NT2/D1 (cell line): ENCODE measurements at regions not wholly inside any gene's neighbourhood (a gene's known extent, or its start where the extent isn't known, plus 50 kb on each side); places are given as distances from the start of the nearest gene placed in this dataset.

Source experiments
- DNase-seq: peaks from one replicate; pipeline ENCODE4 v3.0.0-alpha.2; 2011; ENCODE audit warnings: low read depth, low spot score
- H3K27me3 ChIP-seq: 2 replicates; pipeline ENCODE4 v1.6.0; 2011; ENCODE audit warnings: mild to moderate bottlenecking; ENCODE audit not compliant: insufficient read length, insufficient read depth
- H3K36me3 ChIP-seq: 2 replicates; pipeline ENCODE4 v1.6.1; 2011; ENCODE audit warnings: mild to moderate bottlenecking, low read length, mixed read lengths; ENCODE audit not compliant: insufficient read depth, insufficient read length
- H3K4me1 ChIP-seq: 2 replicates; pipeline ENCODE4 v1.5.1; 2011; ENCODE audit not compliant: insufficient read depth, insufficient read length
- H3K4me3 ChIP-seq: 2 replicates; pipeline ENCODE4 v1.5.1; 2011; ENCODE audit warnings: low read depth; ENCODE audit not compliant: insufficient read length
- H3K9ac ChIP-seq: 2 replicates; pipeline ENCODE4 v1.6.0; 2011; ENCODE audit warnings: low read depth; ENCODE audit not compliant: insufficient read length
- H3K9me3 ChIP-seq: 2 replicates; pipeline ENCODE4 v1.5.1; 2011; ENCODE audit warnings: mild to moderate bottlenecking, low read length; ENCODE audit not compliant: insufficient read depth
- SUZ12 ChIP-seq: IDR thresholded peaks from 2 replicates; pipeline ENCODE4 v1.6.1; 2011; ENCODE audit not compliant: insufficient read length, insufficient read depth; ENCODE audit errors: extremely low read depth
- YY1 ChIP-seq: IDR thresholded peaks from 2 replicates; pipeline ENCODE4 v1.6.1; 2011; ENCODE audit not compliant: insufficient read length, insufficient read depth
- ZNF274 ChIP-seq: IDR thresholded peaks from 2 replicates; pipeline ENCODE4 v1.6.1; 2011; ENCODE audit warnings: mild to moderate bottlenecking, low read depth, low read length

GRCh38 chr14:66119606-66120231 is 366.5 kb upstream of the CCDC196 start:
- H3K4me1 ChIP-seq, result peaks cover 4% of the 10 kb centered on the region
- H3K9me3 ChIP-seq, result no peaks in the 10 kb centered on the region
- no peak for DNase-seq
- H3K9ac ChIP-seq, result no peak overlapping the region
- no peaks in the 10 kb centered on the region for H3K36me3 ChIP-seq
- no peak overlapping the region for H3K4me3 ChIP-seq
- no peaks in the 10 kb centered on the region for H3K27me3 ChIP-seq
- TF ChIP-seq YY1 (no peak), ZNF274 (no peak), SUZ12 (no peak)

- Histone ChIP-seq H3K4me3 (no peak overlapping the region), H3K9me3 (no peaks in the 10 kb centered on the region), H3K9ac (no peak overlapping the region), H3K36me3 (no peaks in the 10 kb centered on the region), H3K27me3 (no peaks in the 10 kb centered on the region), H3K4me1 (peaks cover 4% of the 10 kb centered on the region)
- no peak for DNase-seq
- TF ChIP-seq YY1, result no peak
- no peak for TF ChIP-seq ZNF274
- TF ChIP-seq SUZ12, result no peak
These were observed 365.8 kb upstream of the CCDC196 start for GRCh38 chr14:66120402-66120801.

DNA sequence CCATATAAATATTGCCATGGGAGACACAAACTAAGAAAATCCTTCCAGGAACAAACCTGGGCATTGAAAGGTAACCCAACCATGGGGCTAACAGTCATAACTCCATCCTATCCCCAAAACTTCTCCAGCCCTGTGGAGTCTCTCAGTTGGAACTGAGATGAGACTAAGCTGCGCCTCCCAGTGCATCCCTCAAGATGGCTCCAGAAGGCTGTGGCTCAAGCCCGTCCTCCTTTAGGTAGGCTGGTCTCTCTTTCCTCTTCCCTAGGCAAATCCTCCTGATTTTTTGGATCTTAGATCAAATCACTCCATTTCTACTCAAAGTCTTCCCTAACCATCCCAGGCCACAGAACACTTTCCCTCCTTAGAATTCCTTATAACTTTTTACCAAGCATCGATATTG is 364.3 kb upstream of the CCDC196 start:
- Histone ChIP-seq H3K27me3 (no peaks in the 10 kb centered on the region), H3K9me3 (no peaks in the 10 kb centered on the region), H3K4me3 (no peak overlapping the region), H3K4me1 (no peaks in the 10 kb centered on the region), H3K9ac (no peak overlapping the region), H3K36me3 (no peaks in the 10 kb centered on the region)
- DNase-seq, result no peak
- no peak for TF ChIP-seq ZNF274
- TF ChIP-seq SUZ12, result no peak
- no peak for TF ChIP-seq YY1

DNA sequence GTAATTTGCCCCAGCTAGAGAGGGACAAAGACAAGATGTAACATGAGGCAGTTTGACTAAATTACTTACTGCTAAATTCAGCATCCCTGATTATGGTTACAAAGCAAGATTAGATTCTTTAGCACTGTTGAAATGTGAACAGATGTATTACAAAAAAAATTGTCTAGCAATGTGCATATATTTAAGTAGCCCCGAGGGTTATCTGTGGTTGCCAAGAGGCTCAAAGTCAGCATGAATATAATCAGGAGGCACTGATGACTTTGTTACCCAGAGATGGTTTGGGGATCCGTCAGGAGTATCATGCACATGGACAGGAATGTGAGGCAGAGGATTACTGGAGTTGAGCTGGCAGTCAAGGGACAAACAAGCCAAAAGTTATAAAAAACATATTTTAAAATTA is 356.9 kb upstream of the CCDC196 start:
- TF ChIP-seq ZNF274 (no peak), SUZ12 (no peak), YY1 (no peak)
- Histone ChIP-seq H3K4me3 (no peak overlapping the region), H3K9ac (no peak overlapping the region), H3K27me3 (no peaks in the 10 kb centered on the region), H3K4me1 (no peaks in the 10 kb centered on the region), H3K36me3 (no peaks in the 10 kb centered on the region), H3K9me3 (no peaks in the 10 kb centered on the region)
- DNase-seq, result no peak

- H3K9me3 ChIP-seq, result no peaks in the 10 kb centered on the region
- H3K4me1 ChIP-seq, result no peaks in the 10 kb centered on the region
- H3K9ac ChIP-seq, result no peak overlapping the region
- no peaks in the 10 kb centered on the region for H3K27me3 ChIP-seq
- no peak for DNase-seq
- no peak for TF ChIP-seq YY1
- H3K4me3 ChIP-seq, result no peak overlapping the region
- H3K36me3 ChIP-seq, result no peaks in the 10 kb centered on the region
These were observed 355.1 kb upstream of the CCDC196 start for GRCh38 chr14:66131111-66131510.

DNA sequence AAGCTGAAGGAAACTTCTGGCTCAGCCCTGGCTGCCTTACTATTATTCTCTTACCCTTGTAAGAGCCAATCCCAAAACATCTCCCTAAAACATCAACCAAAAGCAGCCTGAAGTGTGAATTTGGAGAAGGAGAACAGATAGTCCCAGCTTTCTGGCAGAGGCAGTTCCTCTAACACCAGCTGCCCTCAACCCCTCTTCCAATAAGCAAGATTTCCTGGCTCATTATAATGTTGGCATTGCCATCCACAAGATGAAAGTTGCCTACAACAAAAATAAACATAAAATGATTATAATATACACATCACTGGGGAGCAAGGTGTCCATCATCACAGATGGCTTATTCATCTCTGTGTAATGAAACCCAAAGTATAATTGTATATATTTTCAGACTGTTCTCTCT is 352.5 kb upstream of the CCDC196 start:
- Histone ChIP-seq H3K27me3 (no peaks in the 10 kb centered on the region), H3K9me3 (no peaks in the 10 kb centered on the region)
- TF ChIP-seq ZNF274 (no peak), YY1 (no peak), SUZ12 (no peak)

DNA sequence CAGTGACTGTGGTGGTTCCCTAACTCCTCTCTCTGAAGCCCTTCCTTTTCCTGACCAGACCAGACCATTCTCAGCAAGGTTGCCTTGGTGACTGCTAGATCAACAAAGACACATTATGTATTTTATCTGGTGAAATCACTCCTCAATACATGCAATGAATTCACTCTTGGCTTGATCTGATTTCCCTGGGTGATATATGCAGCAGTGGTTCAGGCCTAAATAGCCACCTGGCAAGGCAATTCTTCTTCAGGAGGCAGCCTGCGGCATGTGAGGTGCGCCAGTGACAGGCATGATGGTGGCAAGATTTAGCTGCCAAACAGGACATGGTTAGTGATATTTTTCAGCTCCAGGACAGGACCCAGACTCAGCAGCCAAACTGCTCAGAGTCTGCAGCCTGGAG is 350.3 kb upstream of the CCDC196 start:
- Histone ChIP-seq H3K27me3 (no peaks in the 10 kb centered on the region), H3K36me3 (no peaks in the 10 kb centered on the region), H3K4me3 (no peak overlapping the region), H3K4me1 (no peaks in the 10 kb centered on the region), H3K9ac (no peak overlapping the region), H3K9me3 (no peaks in the 10 kb centered on the region)
- DNase-seq, result no peak
- TF ChIP-seq ZNF274, result no peak
- TF ChIP-seq SUZ12, result no peak
- TF ChIP-seq YY1, result no peak

More for the DNA sequence above, 352.5 kb upstream of the CCDC196 start:
- H3K36me3 ChIP-seq, result no peaks in the 10 kb centered on the region
- no peaks in the 10 kb centered on the region for H3K4me1 ChIP-seq
- H3K9ac ChIP-seq, result no peak overlapping the region
- no peak for DNase-seq
- H3K4me3 ChIP-seq, result no peak overlapping the region

DNA sequence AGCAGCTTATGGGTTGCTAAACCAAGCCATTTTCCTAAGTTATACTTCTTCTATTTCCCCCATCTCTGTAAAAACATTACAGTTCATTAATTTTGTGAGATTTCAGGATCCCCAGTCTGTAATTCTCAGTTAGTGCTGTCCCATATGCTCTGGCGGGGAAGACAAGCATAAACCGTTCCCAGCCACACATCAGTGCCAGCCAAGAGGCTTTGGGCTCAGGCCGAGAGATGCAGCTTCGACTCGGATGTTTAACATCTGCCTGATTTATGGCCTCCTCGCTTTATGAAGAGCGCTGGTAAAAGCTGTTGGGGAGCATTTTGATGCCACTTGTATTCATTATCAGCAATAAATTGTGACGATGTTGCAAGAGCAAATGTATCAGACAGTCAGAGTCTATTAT is 349.1 kb upstream of the CCDC196 start:
- H3K36me3 ChIP-seq, result no peaks in the 10 kb centered on the region
- no peak for DNase-seq
- H3K4me3 ChIP-seq, result no peak overlapping the region
- no peaks in the 10 kb centered on the region for H3K9me3 ChIP-seq
- H3K27me3 ChIP-seq, result no peaks in the 10 kb centered on the region
- TF ChIP-seq YY1, result no peak
- no peak for TF ChIP-seq ZNF274
- no peak for TF ChIP-seq SUZ12
- no peaks in the 10 kb centered on the region for H3K4me1 ChIP-seq
- no peak overlapping the region for H3K9ac ChIP-seq
